HEK293T (cell line): ENCODE measurements at regions not wholly inside any gene's neighbourhood (a gene's known extent, or its start where the extent isn't known, plus 50 kb on each side); places are given as distances from the start of the nearest gene placed in this dataset.

Source experiments
- PKNOX1 ChIP-seq: fragments of 450-650 bp; IDR thresholded peaks from 2 replicates; pipeline ENCODE4 v1.6.1; 2016
- SUZ12 ChIP-seq: fragments of 450-650 bp; IDR thresholded peaks from 2 replicates; pipeline ENCODE4 v1.6.1; 2016; ENCODE audit warnings: mild to moderate bottlenecking

- TF ChIP-seq PKNOX1, result no peak
- TF ChIP-seq SUZ12, result no peak
These were observed 869.2 kb downstream of the TBC1D22A start for GRCh38 chr22:47631571-47632102.
